Mucosa of descending colon (tissue), 3 donors: ENCODE measurements at regions not wholly inside any gene's neighbourhood (a gene's known extent, or its start where the extent isn't known, plus 50 kb on each side); places are given as distances from the start of the nearest gene placed in this dataset.

Experiments used
- ATAC-seq: fragments of 200-7000 bp; cut with Tn5 transposase; one replicate; pipeline ENCODE4 v1.9.1; 2020; ENCODE audit warnings: mild to moderate bottlenecking, moderate library complexity
- DNase-seq, 3 donors: peaks; one replicate each; pipeline ENCODE4 v3.0.0-alpha.2; 2020
- H3K36me3 ChIP-seq: fragments of 200-600 bp; one replicate; pipeline ENCODE4 v1.8.0; 2021; ENCODE audit warnings: low read depth, mild to moderate bottlenecking
- H3K4me1 ChIP-seq: fragments of 200-600 bp; one replicate; pipeline ENCODE4 v1.8.0; 2021; ENCODE audit warnings: low read depth, mild to moderate bottlenecking
- H3K4me3 ChIP-seq: fragments of 200-600 bp; one replicate; pipeline ENCODE4 v1.8.0; 2021; ENCODE audit warnings: mild to moderate bottlenecking
- H3K9me3 ChIP-seq: fragments of 200-600 bp; one replicate; pipeline ENCODE4 v1.8.0; 2021; ENCODE audit warnings: mild to moderate bottlenecking
- CTCF ChIP-seq: fragments of 200-600 bp; IDR thresholded peaks from one replicate; pipeline ENCODE4 v1.8.0; 2022; ENCODE audit warnings: antibody characterized with exemption, mild to moderate bottlenecking
- intact Hi-C, 2 donors: fragments of 100-400 bp; cut with DNase I in 1 of 2; cut with micrococcal nuclease in 1 of 2; formaldehyde crosslinking; loops; one replicate each; pipeline versions ENCODE4 v1.11.0 to v1.11.1; 2022; cut with DNase I, micrococcal nuclease
- donor health status: DM: no; HTN: no; CAD: no; lungs with moderate emphysema.
- donor health status: DM: no; HTN: no; CAD: no.
- donor health status: DM: no; HTN: yes; CAD: no.

DNA sequence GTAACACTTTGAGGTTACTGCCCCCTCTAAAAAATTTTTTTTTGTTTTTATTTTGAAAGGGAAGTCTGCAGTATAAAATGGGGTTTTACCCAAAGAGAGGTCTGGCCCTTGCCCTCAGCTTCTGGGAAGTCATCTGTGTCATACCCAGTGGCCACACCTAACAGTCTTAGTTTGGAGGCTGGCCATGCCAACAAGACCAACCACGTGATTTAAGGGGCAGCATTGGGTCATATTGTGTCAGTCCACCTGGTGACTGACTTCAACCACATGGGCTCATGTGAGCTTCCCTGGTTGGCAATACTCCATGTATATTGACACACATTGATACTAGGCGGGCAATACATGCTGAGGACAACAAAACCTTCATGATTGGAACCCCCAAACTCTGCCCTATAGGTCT lies 173.9 kb downstream of the GXYLT1 start:
- H3K4me3 ChIP-seq: no peak overlapping the region
- DNase-seq (no peak), ATAC-seq (no peak)
- no peak for TF ChIP-seq CTCF
- H3K9me3 ChIP-seq: no peaks in the 10 kb centered on the region
- intact Hi-C loops: no loop called here
- no peaks in the 10 kb centered on the region for H3K36me3 ChIP-seq
- no peaks in the 10 kb centered on the region for H3K4me1 ChIP-seq

DNA sequence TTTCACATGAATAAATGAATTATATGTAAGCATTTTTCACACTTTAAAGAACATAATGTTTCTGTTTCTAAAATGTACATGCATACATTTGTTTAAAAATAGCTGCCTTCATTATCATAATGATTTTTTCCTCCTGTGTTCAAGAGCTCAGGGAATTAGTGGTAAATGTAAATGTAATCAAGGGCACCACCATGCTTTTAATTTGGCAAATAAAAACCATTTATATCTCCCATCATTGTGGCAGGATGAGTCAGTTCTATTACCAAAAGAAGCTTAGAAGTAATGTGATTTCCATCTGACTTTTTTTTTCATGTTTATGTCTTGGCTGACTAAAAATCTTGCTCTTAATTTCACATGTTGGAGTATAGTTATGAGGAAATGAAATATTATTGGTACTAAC lies 176.1 kb downstream of the GXYLT1 start:
- ATAC-seq (no peak), DNase-seq (no peak)
- no peaks in the 10 kb centered on the region for H3K4me1 ChIP-seq
- H3K4me3 ChIP-seq: no peak overlapping the region
- intact Hi-C loops: no loop called here
- H3K36me3 ChIP-seq: no peaks in the 10 kb centered on the region
- no peaks in the 10 kb centered on the region for H3K9me3 ChIP-seq
- no peak for TF ChIP-seq CTCF

DNA sequence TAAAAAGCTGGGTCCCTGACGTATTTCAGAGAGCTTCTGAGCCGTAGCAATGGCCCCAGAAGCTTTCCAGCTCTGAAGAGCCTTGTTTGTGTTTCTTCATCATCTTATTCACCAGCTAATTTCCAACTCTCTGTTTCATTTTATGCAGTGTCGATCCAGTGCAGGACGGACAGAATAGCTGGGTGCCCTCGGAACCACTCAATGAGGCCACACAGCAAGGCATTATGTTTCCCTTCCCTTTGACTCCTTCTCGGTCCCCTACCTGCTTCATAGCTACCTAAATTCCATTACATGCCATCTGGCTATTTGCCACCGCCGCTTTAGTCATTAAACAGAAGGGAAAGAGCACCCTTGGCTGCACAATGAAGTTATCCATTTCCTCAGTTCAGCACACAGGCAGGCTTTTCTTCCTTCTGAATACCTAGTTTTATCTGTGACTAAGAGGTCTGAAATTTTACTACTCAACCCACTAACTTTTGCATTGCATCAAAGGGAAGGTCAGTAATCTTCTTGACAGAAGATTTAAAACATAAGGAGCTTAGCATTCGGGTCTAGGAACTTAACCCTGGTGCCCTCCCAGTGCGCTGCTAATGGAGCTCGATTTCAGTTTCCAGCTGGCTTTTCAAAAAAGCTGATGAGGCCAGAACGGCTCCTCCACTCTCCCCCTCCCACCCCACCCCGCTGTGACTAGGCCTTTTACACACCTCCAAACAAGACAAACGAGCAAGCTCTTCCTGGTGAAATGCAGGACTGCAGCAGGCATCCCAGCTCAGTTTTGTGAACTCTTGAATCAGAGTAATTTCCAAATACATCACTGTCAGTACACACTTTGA lies 176.8 kb downstream of the GXYLT1 start:
- DNase-seq (no peak), ATAC-seq (no peak)
- Histone ChIP-seq H3K36me3 (no peaks in the 10 kb centered on the region), H3K4me1 (no peaks in the 10 kb centered on the region), H3K9me3 (no peaks in the 10 kb centered on the region), H3K4me3 (no peak overlapping the region)
- intact Hi-C loops: no loop called here
- TF ChIP-seq CTCF: no peak

GRCh38 chr12:41966916-41967315 lies 177.8 kb downstream of the GXYLT1 start:
- DNase-seq (no peak), ATAC-seq (no peak)
- H3K4me3 ChIP-seq: no peak overlapping the region
- H3K4me1 ChIP-seq: no peaks in the 10 kb centered on the region
- intact Hi-C loops: no loop called here
- TF ChIP-seq CTCF: no peak
- H3K36me3 ChIP-seq: no peaks in the 10 kb centered on the region
- H3K9me3 ChIP-seq: no peaks in the 10 kb centered on the region

GRCh38 chr12:41966001-41966400 lies 178.7 kb downstream of the GXYLT1 start:
- Histone ChIP-seq H3K9me3 (no peaks in the 10 kb centered on the region), H3K36me3 (no peaks in the 10 kb centered on the region), H3K4me1 (no peaks in the 10 kb centered on the region), H3K4me3 (no peak overlapping the region)
- intact Hi-C loops: no loop called here
- DNase-seq: no peak
- ATAC-seq: no peak
- TF ChIP-seq CTCF: no peak
